Stimulated activated CD8-positive, alpha-beta memory T cell treated with anti-CD3 and anti-CD28 coated beads, Interleukin-4, amount 100 ng/mL, for 4 hours (primary cell): ENCODE measurements at regions not wholly inside any gene's neighbourhood (a gene's known extent, or its start where the extent isn't known, plus 50 kb on each side); places are given as distances from the start of the nearest gene placed in this dataset.
"Not testable (repeated sequence)": the region's sequence is repeated elsewhere in the genome, so short reads cannot be mapped to it uniquely, and the experiment has no call there.

Experiments used
- DNase-seq, 2 donors: peaks; one replicate each; pipeline ENCODE4 v3.0.0-alpha.2; 2020; ENCODE audit warnings: low read depth in 2 of 2, low spot score in 1 of 2

DNA sequence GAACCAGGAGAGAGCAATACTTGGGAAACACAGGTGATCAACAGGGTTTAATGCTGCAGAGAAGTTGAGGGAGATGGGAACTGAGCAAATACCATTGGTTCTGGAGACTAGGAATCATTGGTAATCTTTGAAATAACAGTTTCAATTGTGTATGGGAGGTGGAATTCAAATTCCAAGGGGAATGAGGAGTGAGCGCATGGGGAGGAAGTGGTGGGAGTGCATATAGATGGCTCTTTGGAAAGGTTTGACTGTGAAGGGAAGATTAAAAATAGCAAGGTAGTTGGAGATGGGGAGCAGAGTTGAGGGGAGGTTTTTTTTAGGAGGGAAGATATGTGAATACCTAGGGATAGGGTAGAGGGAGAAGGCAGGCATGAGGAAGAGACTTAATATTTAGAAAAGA lies 51.1 kb upstream of the ROPN1 start:
- no peak for DNase-seq

DNA sequence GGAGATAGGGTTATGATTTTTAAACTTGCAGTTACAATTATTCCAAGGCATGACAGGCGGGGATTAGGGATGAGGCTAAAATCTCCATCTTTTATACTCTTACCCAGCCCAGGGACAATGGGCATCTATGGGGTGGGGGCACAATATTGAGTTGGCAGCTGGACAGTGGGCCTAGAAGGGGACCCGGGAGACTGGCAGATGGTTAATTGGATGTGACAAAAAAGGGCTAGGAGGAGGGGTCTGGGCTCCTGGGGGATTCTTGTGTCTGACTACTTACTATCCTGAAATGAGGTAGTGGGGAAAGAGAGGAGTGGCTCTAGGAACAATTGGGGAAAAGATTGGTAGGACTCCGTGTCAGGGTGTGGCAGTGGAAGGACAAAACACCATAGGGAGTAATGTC lies 53.0 kb upstream of the ROPN1 start:
- DNase-seq, result no peak

GRCh38 chr3:124048967-124049798 lies 57.3 kb upstream of the ROPN1 start:
- DNase-seq, result no peak

DNA sequence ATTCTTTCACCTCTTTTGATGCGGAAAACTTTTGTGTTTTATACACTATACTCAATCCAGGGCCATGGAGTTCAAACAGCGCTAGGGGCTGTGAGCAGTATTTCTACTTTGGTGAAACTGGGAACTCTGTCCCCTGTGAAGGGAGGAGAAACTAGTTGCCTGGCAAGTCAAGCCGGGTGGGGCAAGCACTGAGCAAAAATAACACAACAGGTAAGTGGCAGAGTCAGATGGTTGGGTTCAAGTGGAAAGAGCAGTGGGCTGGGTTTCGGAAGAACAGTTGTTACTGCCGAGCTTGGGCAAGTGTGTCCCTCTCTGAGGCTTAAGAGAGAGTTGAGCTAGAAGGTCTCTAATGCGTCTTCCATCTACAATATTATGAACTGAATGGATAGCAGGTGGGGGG lies 59.7 kb upstream of the ROPN1 start:
- DNase-seq, result no peak

DNA sequence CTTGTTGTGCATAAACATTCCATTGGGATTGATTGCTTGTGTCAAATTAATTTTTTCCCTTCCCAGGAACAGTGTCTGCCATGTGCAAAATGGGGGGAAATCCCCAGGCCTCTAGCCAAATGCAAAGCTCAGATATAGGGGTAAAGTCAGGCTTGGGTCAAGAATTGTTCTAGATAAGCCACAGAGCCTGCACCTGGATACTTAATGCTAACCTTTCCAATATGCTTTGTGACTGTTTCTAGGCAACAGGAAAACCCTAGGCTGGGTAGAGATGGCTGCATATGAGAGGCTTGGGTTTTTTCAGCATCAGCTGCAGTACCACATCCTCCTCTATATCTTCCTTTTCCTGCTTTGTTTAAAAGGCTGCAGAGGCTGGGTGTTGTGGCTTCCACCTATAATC lies 61.9 kb upstream of the ROPN1 start:
- no peak for DNase-seq

DNA sequence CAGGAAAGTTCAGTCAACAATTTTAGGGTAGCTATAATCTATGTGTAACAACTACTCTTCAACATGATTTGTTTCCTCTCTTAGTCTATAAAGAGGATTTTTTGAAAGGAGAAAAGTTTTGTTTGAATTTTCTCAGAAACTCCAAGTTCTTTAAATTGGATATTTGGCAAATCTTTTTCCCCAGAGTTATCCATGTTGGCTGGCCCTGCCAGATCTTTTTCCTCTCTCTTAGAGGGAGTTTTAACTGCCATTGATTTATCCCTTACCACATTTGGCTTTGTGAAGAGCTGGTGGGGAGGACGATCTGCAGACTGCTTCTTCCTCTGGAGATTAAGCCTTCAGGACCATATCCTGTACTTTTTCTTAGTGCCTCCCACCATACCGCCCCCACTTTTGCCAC lies 64.9 kb upstream of the ROPN1 start:
- DNase-seq, result no peak

DNA sequence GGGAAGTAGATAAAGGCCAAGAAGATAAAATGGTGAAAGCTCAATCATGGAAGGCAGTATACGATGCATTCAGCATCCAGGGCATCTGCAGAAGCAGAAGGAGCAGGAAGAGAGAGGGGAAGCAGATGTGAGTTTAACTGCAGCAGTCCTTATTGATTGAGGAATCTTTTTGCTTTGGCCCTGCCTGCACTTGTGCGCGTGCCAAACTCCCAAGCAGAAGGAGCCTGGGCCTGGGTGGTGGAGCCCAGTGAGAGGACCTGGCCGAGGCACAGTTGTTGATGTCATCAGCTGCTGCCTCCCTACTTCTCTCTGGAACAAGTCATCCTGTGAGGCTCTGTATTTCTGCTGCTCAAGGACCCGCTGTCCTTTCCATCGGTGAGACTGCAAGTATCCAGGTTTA lies 65.5 kb upstream of the ROPN1 start:
- no peak for DNase-seq

- no peak for DNase-seq
Measured at GRCh38 chr3:124059580-124059979, 67.7 kb upstream of the ROPN1 start.

DNA sequence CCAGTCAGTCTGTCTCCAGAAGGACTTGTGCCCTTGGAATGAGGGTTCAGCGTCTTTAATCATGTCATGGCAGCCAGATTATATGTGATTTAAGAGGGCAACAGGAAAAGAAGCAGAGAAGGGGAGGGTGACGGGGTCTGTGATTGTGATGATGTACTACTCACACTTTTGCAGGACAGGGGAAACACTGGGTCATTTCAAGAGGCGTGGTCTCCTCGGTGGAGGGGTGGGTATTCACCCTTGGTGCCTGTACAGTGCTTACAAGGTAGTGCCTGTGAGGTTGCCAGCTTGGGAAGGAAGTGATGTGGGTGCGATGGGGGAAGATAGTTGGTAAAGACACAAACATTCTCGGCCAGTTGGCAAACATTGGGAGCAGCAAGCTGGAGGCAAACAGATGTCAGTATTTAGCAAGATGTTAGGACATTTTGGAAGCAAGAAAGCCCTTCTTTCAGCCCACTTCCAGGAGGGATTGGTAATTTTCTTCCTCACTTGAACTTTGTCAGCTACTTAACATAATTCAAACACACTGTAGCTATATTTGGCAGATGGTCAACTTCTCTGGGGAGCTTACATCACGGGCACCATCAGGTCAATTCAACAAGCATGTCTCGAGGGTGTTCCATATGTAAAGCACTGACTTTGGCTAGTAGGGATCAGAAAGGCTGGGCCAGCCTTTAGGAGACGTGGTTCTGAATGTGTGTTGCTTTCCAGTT lies 71.4 kb upstream of the ROPN1 start:
- no peak for DNase-seq

DNA sequence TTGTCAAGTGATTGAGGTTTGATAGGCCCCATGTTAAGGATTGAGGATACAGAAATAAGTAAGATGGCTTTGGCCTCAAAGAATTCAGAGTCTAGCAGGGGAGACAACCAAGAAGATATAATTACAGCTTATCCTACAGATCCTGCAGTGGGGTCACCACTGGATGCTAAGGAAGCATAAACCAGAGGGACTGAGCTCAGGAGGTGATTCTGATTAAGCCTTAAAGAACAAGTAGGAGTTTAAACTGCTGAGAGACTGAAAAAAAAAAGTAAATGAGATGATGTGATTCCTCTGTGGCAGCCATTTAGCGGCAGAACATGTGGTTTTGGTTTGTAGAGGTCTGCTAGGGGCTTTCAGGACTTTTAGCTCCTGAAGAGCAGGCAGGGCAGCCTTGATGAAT lies 72.1 kb upstream of the ROPN1 start:
- DNase-seq, result no peak

DNA sequence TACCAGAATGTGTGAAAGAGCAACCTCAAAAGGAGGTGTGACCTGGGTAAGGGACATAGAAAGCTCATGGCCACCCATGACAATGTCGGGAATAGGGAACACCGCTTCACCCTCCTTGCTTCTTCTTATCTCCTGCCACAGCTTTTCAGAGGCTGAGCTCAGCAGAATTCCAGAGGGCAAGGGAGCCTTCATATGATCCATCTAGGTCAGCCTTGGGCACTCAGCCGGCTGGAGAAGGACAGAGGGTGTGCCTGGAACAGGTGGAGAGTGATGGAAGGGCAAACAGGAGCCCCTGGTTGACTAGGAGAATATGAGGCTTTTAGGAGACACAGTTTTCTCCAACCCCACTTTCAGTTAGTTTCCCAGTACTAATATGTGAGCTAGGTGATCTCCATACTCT lies 74.6 kb upstream of the ROPN1 start:
- not testable (repeated sequence) for DNase-seq

GRCh38 chr3:124069706-124070105 lies 77.8 kb upstream of the ROPN1 start:
- not testable (repeated sequence) for DNase-seq

GRCh38 chr3:124075090-124075489 lies 83.2 kb upstream of the ROPN1 start:
- DNase-seq, result not testable (repeated sequence)

DNA sequence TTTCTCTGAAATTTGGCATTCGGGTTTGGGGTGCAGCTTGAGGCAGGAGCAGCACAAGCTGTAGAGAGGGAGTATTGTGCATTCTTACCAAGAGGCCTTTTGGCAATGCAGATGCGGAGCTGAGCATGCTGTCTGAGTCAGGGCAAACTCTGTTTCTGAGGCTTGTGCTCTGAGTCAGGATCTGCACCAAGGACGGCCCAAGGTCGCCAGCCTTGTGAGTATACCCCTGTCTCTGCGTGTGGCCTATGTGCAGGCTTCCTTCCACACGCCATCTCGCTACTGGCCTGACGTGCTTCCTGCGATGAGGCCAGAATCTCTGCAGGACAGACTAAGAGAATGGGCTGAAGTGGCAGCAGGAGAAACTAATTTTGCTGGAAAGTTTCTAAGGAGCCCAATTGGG lies 83.8 kb upstream of the ROPN1 start:
- no peak for DNase-seq

GRCh38 chr3:124076235-124076634 lies 84.3 kb upstream of the ROPN1 start:
- no peak for DNase-seq

DNA sequence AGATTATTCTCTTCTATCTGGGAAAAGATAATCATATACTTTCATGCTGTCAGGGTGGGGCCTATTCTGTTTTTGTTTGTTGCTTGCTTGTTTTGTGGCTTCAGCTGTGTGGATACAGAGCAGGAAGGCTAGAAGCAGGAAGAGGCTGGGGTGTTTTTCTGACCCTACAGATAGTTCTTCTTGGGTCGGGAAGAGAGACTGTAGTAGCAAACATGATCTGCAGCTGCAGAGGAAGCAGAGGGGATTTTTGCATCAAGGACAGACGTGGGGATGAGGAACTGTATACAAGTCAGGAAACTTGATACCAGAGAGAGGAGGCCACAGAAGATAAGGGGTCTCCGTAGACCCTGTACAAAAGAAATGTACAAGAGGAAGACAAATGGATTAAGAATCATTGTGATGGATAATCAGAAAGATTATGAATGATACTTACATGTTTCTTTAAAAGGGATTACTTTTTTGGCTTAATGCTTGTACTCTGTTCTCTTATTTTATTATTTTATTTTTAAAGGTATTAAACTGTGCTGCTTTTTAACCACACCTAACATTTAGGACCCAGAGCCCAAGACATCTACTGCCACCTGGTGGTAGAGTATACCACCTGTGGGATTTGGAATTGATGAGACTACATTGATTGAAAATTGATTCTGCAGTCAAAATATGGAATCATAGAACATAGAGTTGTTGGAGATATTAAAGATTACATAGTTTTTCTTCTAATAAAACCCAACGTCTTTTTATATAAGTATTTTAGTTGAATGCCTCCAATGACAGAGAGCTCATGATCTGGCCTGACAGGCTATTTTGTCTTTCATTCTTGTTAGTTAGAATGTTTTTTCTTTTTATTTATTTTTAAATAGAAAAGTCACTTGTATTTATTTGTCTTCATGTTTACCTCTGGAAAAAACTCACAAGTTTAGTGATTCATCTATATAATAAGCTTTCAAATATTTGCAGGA lies 87.3 kb upstream of the ROPN1 start:
- DNase-seq, result no peak

GRCh38 chr3:124079912-124080276 lies 88.0 kb upstream of the ROPN1 start:
- no peak for DNase-seq

GRCh38 chr3:124082343-124082742 lies 90.4 kb upstream of the ROPN1 start:
- DNase-seq, result no peak

GRCh38 chr3:124084022-124084881 lies 92.3 kb upstream of the ROPN1 start:
- no peak for DNase-seq

DNA sequence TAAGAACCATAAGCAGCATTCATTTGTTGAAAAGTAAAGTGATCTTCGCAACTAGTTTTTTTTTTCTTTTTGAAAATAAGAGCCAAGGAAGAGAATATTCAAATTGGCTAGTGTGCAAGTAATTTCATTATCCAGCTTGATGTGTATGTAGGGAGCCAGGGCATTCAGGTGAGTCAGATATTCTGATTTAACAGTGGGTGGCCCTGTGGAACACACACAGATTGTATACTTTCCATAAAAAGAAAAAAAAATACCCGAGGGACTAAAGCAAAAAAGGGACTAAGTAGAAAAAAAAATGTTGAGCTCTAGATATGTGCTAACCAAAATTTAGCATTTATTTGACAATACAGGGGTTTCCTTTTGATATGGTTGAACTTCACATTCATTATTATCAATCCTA lies 96.9 kb upstream of the ROPN1 start:
- DNase-seq, result no peak

GRCh38 chr3:124089214-124089613 lies 97.3 kb upstream of the ROPN1 start:
- DNase-seq, result no peak
